Left ventricle myocardium inferior (tissue), 1 donor: ENCODE measurements at regions not wholly inside any gene's neighbourhood (a gene's known extent, or its start where the extent isn't known, plus 50 kb on each side); places are given as distances from the start of the nearest gene placed in this dataset.

Source experiments
- DNase-seq: peaks from one replicate; pipeline ENCODE4 v3.0.0-alpha.2; 2020
- H3K27ac ChIP-seq: fragments of 200-600 bp; replicated peaks from 2 replicates; pipeline ENCODE4 v1.8.0; 2021
- H3K27me3 ChIP-seq: fragments of 200-600 bp; 2 replicates; pipeline ENCODE4 v1.8.0; 2021; ENCODE audit warnings: low read depth
- H3K36me3 ChIP-seq: fragments of 200-600 bp; 2 replicates; pipeline ENCODE4 v1.8.0; 2021
- H3K4me1 ChIP-seq: fragments of 200-600 bp; 2 replicates; pipeline ENCODE4 v1.8.0; 2021
- H3K4me3 ChIP-seq: fragments of 200-600 bp; 2 replicates; pipeline ENCODE4 v1.8.0; 2021; ENCODE audit warnings: mild to moderate bottlenecking, moderate library complexity
- H3K9me3 ChIP-seq: fragments of 200-600 bp; replicated peaks from 2 replicates; pipeline ENCODE4 v1.8.0; 2021
- intact Hi-C: fragments of 100-400 bp; cut with micrococcal nuclease; formaldehyde crosslinking; loops from one replicate; pipeline ENCODE4 v1.11.0; 2022
- TF ChIP-seq, protein P1 (sequence below): fragments of 200-600 bp; IDR thresholded peaks from 2 replicates; pipeline ENCODE4 v1.8.0; 2021; ENCODE audit warnings: antibody characterized with exemption, mild to moderate bottlenecking, borderline replicate concordance
- donor health status: DM: no; HTN: yes; CAD: no; lungs with severe emphysema.

GRCh38 chr2:176781570-176782217, 430.9 kb upstream of the HNRNPA3 start:
- intact Hi-C loops: no loop called here
- Histone ChIP-seq H3K27me3 (no peaks in the 10 kb centered on the region), H3K36me3 (no peaks in the 10 kb centered on the region), H3K4me3 (no peak overlapping the region), H3K27ac (no peak overlapping the region), H3K4me1 (no peaks in the 10 kb centered on the region), H3K9me3 (no peaks in the 10 kb centered on the region)
- TF ChIP-seq, protein P1, sequence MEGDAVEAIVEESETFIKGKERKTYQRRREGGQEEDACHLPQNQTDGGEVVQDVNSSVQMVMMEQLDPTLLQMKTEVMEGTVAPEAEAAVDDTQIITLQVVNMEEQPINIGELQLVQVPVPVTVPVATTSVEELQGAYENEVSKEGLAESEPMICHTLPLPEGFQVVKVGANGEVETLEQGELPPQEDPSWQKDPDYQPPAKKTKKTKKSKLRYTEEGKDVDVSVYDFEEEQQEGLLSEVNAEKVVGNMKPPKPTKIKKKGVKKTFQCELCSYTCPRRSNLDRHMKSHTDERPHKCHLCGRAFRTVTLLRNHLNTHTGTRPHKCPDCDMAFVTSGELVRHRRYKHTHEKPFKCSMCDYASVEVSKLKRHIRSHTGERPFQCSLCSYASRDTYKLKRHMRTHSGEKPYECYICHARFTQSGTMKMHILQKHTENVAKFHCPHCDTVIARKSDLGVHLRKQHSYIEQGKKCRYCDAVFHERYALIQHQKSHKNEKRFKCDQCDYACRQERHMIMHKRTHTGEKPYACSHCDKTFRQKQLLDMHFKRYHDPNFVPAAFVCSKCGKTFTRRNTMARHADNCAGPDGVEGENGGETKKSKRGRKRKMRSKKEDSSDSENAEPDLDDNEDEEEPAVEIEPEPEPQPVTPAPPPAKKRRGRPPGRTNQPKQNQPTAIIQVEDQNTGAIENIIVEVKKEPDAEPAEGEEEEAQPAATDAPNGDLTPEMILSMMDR: no peak
- DNase-seq: no peak

- Histone ChIP-seq H3K4me1 (no peaks in the 10 kb centered on the region), H3K9me3 (no peaks in the 10 kb centered on the region), H3K4me3 (no peak overlapping the region), H3K36me3 (no peaks in the 10 kb centered on the region), H3K27ac (no peak overlapping the region), H3K27me3 (no peaks in the 10 kb centered on the region)
- TF ChIP-seq, protein P1: no peak
- DNase-seq: no peak
- intact Hi-C loops: no loop called here
Measured at GRCh38 chr2:176784633-176785200, 427.9 kb upstream of the HNRNPA3 start.

DNA sequence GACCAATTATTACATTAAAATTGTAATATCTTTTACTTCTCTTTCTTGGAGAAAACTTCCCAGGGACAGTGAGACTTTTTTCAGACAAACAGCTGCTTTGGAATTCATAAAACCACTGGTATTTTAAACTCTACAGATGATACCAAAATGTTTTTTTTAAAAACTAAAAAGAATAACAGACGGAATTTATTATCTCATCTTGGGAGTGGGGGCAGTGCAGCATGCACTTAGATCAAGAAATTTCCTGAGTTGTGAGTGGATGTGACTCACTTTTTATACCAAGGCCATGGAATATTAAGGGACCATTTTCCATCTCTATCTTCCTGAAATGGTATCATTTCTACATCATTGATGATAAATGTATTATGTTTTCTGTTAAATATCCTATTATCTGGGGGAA, 422.8 kb upstream of the HNRNPA3 start:
- H3K4me3 ChIP-seq: no peak overlapping the region
- no peak overlapping the region for H3K27ac ChIP-seq

DNA sequence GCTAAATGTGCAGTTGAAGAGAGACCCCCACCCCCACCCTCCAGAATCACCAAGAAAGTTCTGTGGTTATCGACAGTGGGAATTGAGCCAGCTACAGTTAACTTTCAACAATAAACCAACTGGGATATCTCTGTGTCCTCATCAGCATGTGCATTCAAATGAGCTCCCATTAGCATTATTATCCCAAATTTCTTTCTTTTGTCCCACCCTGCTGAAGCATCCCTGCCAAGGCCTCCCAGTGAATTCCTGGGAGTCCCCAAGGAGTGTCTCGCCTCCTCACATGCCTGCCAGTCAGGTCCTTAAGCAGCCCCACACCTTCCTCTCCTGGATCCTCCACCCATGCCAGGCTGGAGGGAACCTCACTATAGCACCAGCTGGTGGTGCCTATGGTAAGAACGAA, 422.1 kb upstream of the HNRNPA3 start:
- Histone ChIP-seq H3K9me3 (no peaks in the 10 kb centered on the region), H3K4me1 (no peaks in the 10 kb centered on the region), H3K27me3 (peaks cover 4% of the 10 kb centered on the region), H3K36me3 (no peaks in the 10 kb centered on the region), H3K27ac (no peak overlapping the region), H3K4me3 (no peak overlapping the region)
- TF ChIP-seq, protein P1: no peak
- intact Hi-C loops: no loop called here
- no peak for DNase-seq

More for the DNA sequence above, 422.8 kb upstream of the HNRNPA3 start:
- intact Hi-C loops: no loop called here
- Histone ChIP-seq H3K4me1 (no peaks in the 10 kb centered on the region), H3K9me3 (no peaks in the 10 kb centered on the region), H3K36me3 (no peaks in the 10 kb centered on the region), H3K27me3 (peaks cover 4% of the 10 kb centered on the region)
- TF ChIP-seq, protein P1: no peak
- no peak for DNase-seq

- Histone ChIP-seq H3K4me3 (no peak overlapping the region), H3K27ac (no peak overlapping the region), H3K36me3 (no peaks in the 10 kb centered on the region), H3K4me1 (no peaks in the 10 kb centered on the region), H3K9me3 (no peaks in the 10 kb centered on the region), H3K27me3 (peaks cover 4% of the 10 kb centered on the region)
- no peak for DNase-seq
- TF ChIP-seq, protein P1: no peak
- intact Hi-C loops: no loop called here
Measured at GRCh38 chr2:176793792-176794191, 418.8 kb upstream of the HNRNPA3 start.
